A673 (cell line): ENCODE measurements at regions not wholly inside any gene's neighbourhood (a gene's known extent, or its start where the extent isn't known, plus 50 kb on each side); places are given as distances from the start of the nearest gene placed in this dataset.

Experiments
- CTCF ChIP-seq: fragments of 300-800, 200-600 bp; sonication (generic); conservative IDR thresholded peaks from 2 replicates; pipeline ENCODE4 v1.5.1; 2017; ENCODE audit warnings: low read depth, mild to moderate bottlenecking, antibody characterized with exemption, low read length, moderate library complexity, mixed read lengths
- EZH2 ChIP-seq: fragments of 200-600 bp; sonication (generic); IDR thresholded peaks from 2 replicates; pipeline ENCODE4 v1.6.1; 2017; ENCODE audit warnings: borderline replicate concordance, low read depth, mild to moderate bottlenecking, mixed read lengths, antibody characterized with exemption, low read length; ENCODE audit not compliant: poor library complexity, severe bottlenecking

- TF ChIP-seq CTCF (no peak), EZH2 (no peak)
Observed at GRCh38 chr2:49860834-49861233, 706.5 kb upstream of the FSHR start.
